HL-60 (cell line): ENCODE measurements at regions not wholly inside any gene's neighbourhood (a gene's known extent, or its start where the extent isn't known, plus 50 kb on each side); places are given as distances from the start of the nearest gene placed in this dataset.

Experiments
- GABPA ChIP-seq: IDR thresholded peaks from 2 replicates; pipeline ENCODE4 v1.6.1; 2012; ENCODE audit warnings: low read depth
- POLR2AphosphoS5 ChIP-seq: IDR thresholded peaks from 2 replicates; pipeline ENCODE4 v1.6.1; 2012; ENCODE audit warnings: low read depth
- TF ChIP-seq, protein P1 (sequence below): IDR thresholded peaks from one replicate; pipeline ENCODE4 v1.5.1; 2011; ENCODE audit warnings: low read length, control low read depth, inconsistent platforms; ENCODE audit not compliant: insufficient read depth
- TF ChIP-seq, protein P2 (sequence below): IDR thresholded peaks from 2 replicates; pipeline ENCODE4 v1.6.1; 2012; ENCODE audit warnings: low read depth; ENCODE audit not compliant: insufficient replicate concordance

DNA sequence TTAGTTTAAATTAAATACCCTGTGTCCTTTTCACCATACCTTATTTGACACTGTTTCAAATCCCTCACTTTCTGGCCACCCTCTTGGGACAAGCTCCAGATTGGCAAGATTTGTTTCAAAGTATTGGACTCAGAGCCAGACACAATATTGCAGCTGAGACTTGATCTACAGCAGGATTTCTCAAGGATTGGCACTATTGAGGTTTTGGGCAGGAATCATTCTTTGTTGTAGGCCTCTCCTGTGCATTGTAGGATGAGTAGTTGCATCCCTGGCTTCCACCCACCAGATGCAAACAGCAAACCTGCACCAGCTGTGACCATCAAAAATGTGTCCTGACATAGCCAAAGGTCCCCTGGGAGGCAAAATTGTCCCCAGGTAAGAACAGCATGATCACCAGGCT lies 181.2 kb downstream of the CHD9NB start:
- TF ChIP-seq, protein P1, sequence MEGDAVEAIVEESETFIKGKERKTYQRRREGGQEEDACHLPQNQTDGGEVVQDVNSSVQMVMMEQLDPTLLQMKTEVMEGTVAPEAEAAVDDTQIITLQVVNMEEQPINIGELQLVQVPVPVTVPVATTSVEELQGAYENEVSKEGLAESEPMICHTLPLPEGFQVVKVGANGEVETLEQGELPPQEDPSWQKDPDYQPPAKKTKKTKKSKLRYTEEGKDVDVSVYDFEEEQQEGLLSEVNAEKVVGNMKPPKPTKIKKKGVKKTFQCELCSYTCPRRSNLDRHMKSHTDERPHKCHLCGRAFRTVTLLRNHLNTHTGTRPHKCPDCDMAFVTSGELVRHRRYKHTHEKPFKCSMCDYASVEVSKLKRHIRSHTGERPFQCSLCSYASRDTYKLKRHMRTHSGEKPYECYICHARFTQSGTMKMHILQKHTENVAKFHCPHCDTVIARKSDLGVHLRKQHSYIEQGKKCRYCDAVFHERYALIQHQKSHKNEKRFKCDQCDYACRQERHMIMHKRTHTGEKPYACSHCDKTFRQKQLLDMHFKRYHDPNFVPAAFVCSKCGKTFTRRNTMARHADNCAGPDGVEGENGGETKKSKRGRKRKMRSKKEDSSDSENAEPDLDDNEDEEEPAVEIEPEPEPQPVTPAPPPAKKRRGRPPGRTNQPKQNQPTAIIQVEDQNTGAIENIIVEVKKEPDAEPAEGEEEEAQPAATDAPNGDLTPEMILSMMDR: no peak
- TF ChIP-seq POLR2AphosphoS5: no peak
- TF ChIP-seq, protein P2, sequence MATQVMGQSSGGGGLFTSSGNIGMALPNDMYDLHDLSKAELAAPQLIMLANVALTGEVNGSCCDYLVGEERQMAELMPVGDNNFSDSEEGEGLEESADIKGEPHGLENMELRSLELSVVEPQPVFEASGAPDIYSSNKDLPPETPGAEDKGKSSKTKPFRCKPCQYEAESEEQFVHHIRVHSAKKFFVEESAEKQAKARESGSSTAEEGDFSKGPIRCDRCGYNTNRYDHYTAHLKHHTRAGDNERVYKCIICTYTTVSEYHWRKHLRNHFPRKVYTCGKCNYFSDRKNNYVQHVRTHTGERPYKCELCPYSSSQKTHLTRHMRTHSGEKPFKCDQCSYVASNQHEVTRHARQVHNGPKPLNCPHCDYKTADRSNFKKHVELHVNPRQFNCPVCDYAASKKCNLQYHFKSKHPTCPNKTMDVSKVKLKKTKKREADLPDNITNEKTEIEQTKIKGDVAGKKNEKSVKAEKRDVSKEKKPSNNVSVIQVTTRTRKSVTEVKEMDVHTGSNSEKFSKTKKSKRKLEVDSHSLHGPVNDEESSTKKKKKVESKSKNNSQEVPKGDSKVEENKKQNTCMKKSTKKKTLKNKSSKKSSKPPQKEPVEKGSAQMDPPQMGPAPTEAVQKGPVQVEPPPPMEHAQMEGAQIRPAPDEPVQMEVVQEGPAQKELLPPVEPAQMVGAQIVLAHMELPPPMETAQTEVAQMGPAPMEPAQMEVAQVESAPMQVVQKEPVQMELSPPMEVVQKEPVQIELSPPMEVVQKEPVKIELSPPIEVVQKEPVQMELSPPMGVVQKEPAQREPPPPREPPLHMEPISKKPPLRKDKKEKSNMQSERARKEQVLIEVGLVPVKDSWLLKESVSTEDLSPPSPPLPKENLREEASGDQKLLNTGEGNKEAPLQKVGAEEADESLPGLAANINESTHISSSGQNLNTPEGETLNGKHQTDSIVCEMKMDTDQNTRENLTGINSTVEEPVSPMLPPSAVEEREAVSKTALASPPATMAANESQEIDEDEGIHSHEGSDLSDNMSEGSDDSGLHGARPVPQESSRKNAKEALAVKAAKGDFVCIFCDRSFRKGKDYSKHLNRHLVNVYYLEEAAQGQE: no peak
- no peak for TF ChIP-seq GABPA
